Neutrophil (primary cell): ENCODE measurements at regions not wholly inside any gene's neighbourhood (a gene's known extent, or its start where the extent isn't known, plus 50 kb on each side); places are given as distances from the start of the nearest gene placed in this dataset.

Experiments used
- H3K27ac ChIP-seq: fragments of 200-600 bp; sonication (generic); 2 replicates; pipeline ENCODE4 v1.5.1; 2016; ENCODE audit warnings: mild to moderate bottlenecking, moderate library complexity
- H3K27me3 ChIP-seq: fragments of 200-600 bp; sonication (generic); 2 replicates; pipeline ENCODE4 v1.6.0; 2016; ENCODE audit warnings: mild to moderate bottlenecking
- H3K36me3 ChIP-seq: fragments of 200-600 bp; sonication (generic); 2 replicates; pipeline ENCODE4 v1.5.1; 2017
- H3K4me1 ChIP-seq, 2 experiments: fragments of 200-600 bp in 1 of 2; sonication (generic) in 1 of 2; 1 replicate in 1 of 2; 2 replicates in 1 of 2; pipeline versions ENCODE4 v1.5.1 to v1.6.1; 2013 to 2016; ENCODE audit warnings: low read depth in 1 of 2, low read length in 1 of 2, mild to moderate bottlenecking in 1 of 2, moderate library complexity in 1 of 2; ENCODE audit not compliant: control insufficient read depth in 1 of 2, insufficient read depth in 1 of 2
- H3K4me3 ChIP-seq, 2 experiments: fragments of 200-600 bp in 1 of 2; sonication (generic) in 1 of 2; 1 replicate in 1 of 2; 2 replicates in 1 of 2; pipeline ENCODE4 v1.5.1; 2013 to 2016; ENCODE audit warnings: low read depth in 1 of 2, low read length in 1 of 2, mild to moderate bottlenecking in 1 of 2, moderate library complexity in 1 of 2
- H3K9me3 ChIP-seq: fragments of 200-600 bp; sonication (generic); 2 replicates; pipeline ENCODE4 v1.5.1; 2016
- TF ChIP-seq, protein P1 (sequence below): fragments of 200-600 bp; sonication (generic); IDR thresholded peaks from 2 replicates; pipeline ENCODE4 v1.5.1; 2016; ENCODE audit warnings: antibody characterized with exemption

- H3K4me3 ChIP-seq, result no peak overlapping the region
- no peak overlapping the region for H3K27ac ChIP-seq
- TF ChIP-seq, protein P1, sequence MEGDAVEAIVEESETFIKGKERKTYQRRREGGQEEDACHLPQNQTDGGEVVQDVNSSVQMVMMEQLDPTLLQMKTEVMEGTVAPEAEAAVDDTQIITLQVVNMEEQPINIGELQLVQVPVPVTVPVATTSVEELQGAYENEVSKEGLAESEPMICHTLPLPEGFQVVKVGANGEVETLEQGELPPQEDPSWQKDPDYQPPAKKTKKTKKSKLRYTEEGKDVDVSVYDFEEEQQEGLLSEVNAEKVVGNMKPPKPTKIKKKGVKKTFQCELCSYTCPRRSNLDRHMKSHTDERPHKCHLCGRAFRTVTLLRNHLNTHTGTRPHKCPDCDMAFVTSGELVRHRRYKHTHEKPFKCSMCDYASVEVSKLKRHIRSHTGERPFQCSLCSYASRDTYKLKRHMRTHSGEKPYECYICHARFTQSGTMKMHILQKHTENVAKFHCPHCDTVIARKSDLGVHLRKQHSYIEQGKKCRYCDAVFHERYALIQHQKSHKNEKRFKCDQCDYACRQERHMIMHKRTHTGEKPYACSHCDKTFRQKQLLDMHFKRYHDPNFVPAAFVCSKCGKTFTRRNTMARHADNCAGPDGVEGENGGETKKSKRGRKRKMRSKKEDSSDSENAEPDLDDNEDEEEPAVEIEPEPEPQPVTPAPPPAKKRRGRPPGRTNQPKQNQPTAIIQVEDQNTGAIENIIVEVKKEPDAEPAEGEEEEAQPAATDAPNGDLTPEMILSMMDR, result no peak
- no peaks in the 10 kb centered on the region for H3K4me1 ChIP-seq
- H3K27me3 ChIP-seq, result no peaks in the 10 kb centered on the region
- H3K36me3 ChIP-seq, result no peaks in the 10 kb centered on the region
- H3K9me3 ChIP-seq, result no peaks in the 10 kb centered on the region
These were observed 262.8 kb upstream of the SHH start for GRCh38 chr7:156074982-156075615.

- Histone ChIP-seq H3K27ac (no peak overlapping the region), H3K4me1 (no peaks in the 10 kb centered on the region), H3K36me3 (no peaks in the 10 kb centered on the region), H3K9me3 (no peaks in the 10 kb centered on the region), H3K27me3 (no peaks in the 10 kb centered on the region), H3K4me3 (no peak overlapping the region)
- TF ChIP-seq, protein P1, result no peak
These were observed 261.8 kb upstream of the SHH start for GRCh38 chr7:156074084-156074483.

GRCh38 chr7:156073366-156074052, 261.2 kb upstream of the SHH start:
- Histone ChIP-seq H3K27ac (no peak overlapping the region), H3K27me3 (no peaks in the 10 kb centered on the region), H3K9me3 (no peaks in the 10 kb centered on the region), H3K4me3 (no peak overlapping the region), H3K36me3 (no peaks in the 10 kb centered on the region), H3K4me1 (no peaks in the 10 kb centered on the region)
- TF ChIP-seq, protein P1, result no peak

- Histone ChIP-seq H3K9me3 (no peaks in the 10 kb centered on the region), H3K4me3 (no peak overlapping the region), H3K36me3 (no peaks in the 10 kb centered on the region), H3K4me1 (no peaks in the 10 kb centered on the region), H3K27me3 (no peaks in the 10 kb centered on the region), H3K27ac (no peak overlapping the region)
- TF ChIP-seq, protein P1, result no peak
These were observed 259.3 kb upstream of the SHH start for GRCh38 chr7:156071612-156072011.

GRCh38 chr7:156069891-156070290, 257.6 kb upstream of the SHH start:
- Histone ChIP-seq H3K4me3 (no peak overlapping the region), H3K27me3 (no peaks in the 10 kb centered on the region), H3K27ac (no peak overlapping the region), H3K4me1 (no peaks in the 10 kb centered on the region), H3K36me3 (no peaks in the 10 kb centered on the region), H3K9me3 (no peaks in the 10 kb centered on the region)
- TF ChIP-seq, protein P1, result no peak
